ENCODE measurements at regions not wholly inside any gene's neighbourhood (a gene's known extent, or its start where the extent isn't known, plus 50 kb on each side); places are given as distances from the start of the nearest gene placed in this dataset.

- no peak overlapping the region for H3K4me3 ChIP-seq (ENCODE audit: low read length)
- 97% methylated on average over 6 of the region's 6 CpGs for WGBS
- H3K9me3 ChIP-seq (ENCODE audit: insufficient read depth, low read depth, low read length): peaks cover 5% of the 10 kb centered on the region; the same call in 1 of the 2 replicates
- H3K36me3 ChIP-seq (ENCODE audit: insufficient read depth, low read length): no peaks in the 10 kb centered on the region
- H3K27me3 ChIP-seq (ENCODE audit: insufficient read depth, low read length): no peaks in the 10 kb centered on the region
- no peak overlapping the region for H3K9ac ChIP-seq (ENCODE audit: low read depth, low read length)
- peaks cover 6% of the 10 kb centered on the region; the same call in 1 of the 2 replicates for H3K4me1 ChIP-seq (ENCODE audit: insufficient read depth, low read length)
- H3K27ac ChIP-seq (ENCODE audit: low read depth, low read length): no peak overlapping the region
Observed at GRCh38 chr2:126512026-126512425, 143.9 kb upstream of the GYPC start.

GRCh38 chr2:126513033-126513432 is 142.9 kb upstream of the GYPC start:
- Histone ChIP-seq H3K36me3 (ENCODE audit: insufficient read depth, low read length) (no peaks in the 10 kb centered on the region), H3K27me3 (ENCODE audit: insufficient read depth, low read length) (no peaks in the 10 kb centered on the region), H3K9ac (ENCODE audit: low read depth, low read length) (no peak overlapping the region), H3K9me3 (ENCODE audit: insufficient read depth, low read depth, low read length) (peaks cover 5% of the 10 kb centered on the region; the same call in 1 of the 2 replicates), H3K4me1 (ENCODE audit: insufficient read depth, low read length) (no peaks in the 10 kb centered on the region), H3K27ac (ENCODE audit: low read depth, low read length) (no peak overlapping the region), H3K4me3 (ENCODE audit: low read length) (no peak overlapping the region)
- WGBS: 87% methylated on average over 4 of the region's 4 CpGs

- no peak overlapping the region for H3K4me3 ChIP-seq (ENCODE audit: low read length)
- H3K4me1 ChIP-seq (ENCODE audit: insufficient read depth, low read length): no peaks in the 10 kb centered on the region
- H3K36me3 ChIP-seq (ENCODE audit: insufficient read depth, low read length): no peaks in the 10 kb centered on the region
- no peaks in the 10 kb centered on the region for H3K27me3 ChIP-seq (ENCODE audit: insufficient read depth, low read length)
- WGBS: 92% methylated on average over 1 of the region's 2 CpGs
- peaks cover 5% of the 10 kb centered on the region; the same call in 1 of the 2 replicates for H3K9me3 ChIP-seq (ENCODE audit: insufficient read depth, low read depth, low read length)
- no peak overlapping the region for H3K27ac ChIP-seq (ENCODE audit: low read depth, low read length)
- H3K9ac ChIP-seq (ENCODE audit: low read depth, low read length): no peak overlapping the region
Observed at GRCh38 chr2:126515471-126515870, 140.5 kb upstream of the GYPC start.

- H3K4me3 ChIP-seq (ENCODE audit: low read length): no peak overlapping the region
- no peak overlapping the region for H3K27ac ChIP-seq (ENCODE audit: low read depth, low read length)
- H3K4me1 ChIP-seq (ENCODE audit: insufficient read depth, low read length): no peaks in the 10 kb centered on the region
- no peaks in the 10 kb centered on the region for H3K27me3 ChIP-seq (ENCODE audit: insufficient read depth, low read length)
- no peak overlapping the region for H3K9ac ChIP-seq (ENCODE audit: low read depth, low read length)
- H3K36me3 ChIP-seq (ENCODE audit: insufficient read depth, low read length): no peaks in the 10 kb centered on the region
- peaks cover 5% of the 10 kb centered on the region; the same call in 1 of the 2 replicates for H3K9me3 ChIP-seq (ENCODE audit: insufficient read depth, low read depth, low read length)
- WGBS: 81% methylated on average over 2 of the region's 2 CpGs
Observed at GRCh38 chr2:126518196-126518595, 137.8 kb upstream of the GYPC start.

- Histone ChIP-seq H3K27ac (ENCODE audit: low read depth, low read length) (no peak overlapping the region), H3K4me1 (ENCODE audit: insufficient read depth, low read length) (no peaks in the 10 kb centered on the region), H3K9ac (ENCODE audit: low read depth, low read length) (no peak overlapping the region), H3K36me3 (ENCODE audit: insufficient read depth, low read length) (no peaks in the 10 kb centered on the region), H3K9me3 (ENCODE audit: insufficient read depth, low read depth, low read length) (no peaks in the 10 kb centered on the region), H3K4me3 (ENCODE audit: low read length) (no peak overlapping the region), H3K27me3 (ENCODE audit: insufficient read depth, low read length) (no peaks in the 10 kb centered on the region)
- WGBS: 83% methylated on average over 8 of the region's 8 CpGs
Observed at GRCh38 chr2:126527836-126528490, 128.0 kb upstream of the GYPC start.

GRCh38 chr2:126531029-126531428 is 124.9 kb upstream of the GYPC start:
- H3K27ac ChIP-seq (ENCODE audit: low read depth, low read length): no peak overlapping the region
- no peaks in the 10 kb centered on the region for H3K27me3 ChIP-seq (ENCODE audit: insufficient read depth, low read length)
- H3K4me3 ChIP-seq (ENCODE audit: low read length): no peak overlapping the region
- no peak overlapping the region for H3K9ac ChIP-seq (ENCODE audit: low read depth, low read length)
- H3K4me1 ChIP-seq (ENCODE audit: insufficient read depth, low read length): no peaks in the 10 kb centered on the region
- H3K36me3 ChIP-seq (ENCODE audit: insufficient read depth, low read length): no peaks in the 10 kb centered on the region
- no peaks in the 10 kb centered on the region for H3K9me3 ChIP-seq (ENCODE audit: insufficient read depth, low read depth, low read length)
- WGBS: 86% methylated on average over 1 of the region's 3 CpGs

- no peaks in the 10 kb centered on the region for H3K27me3 ChIP-seq (ENCODE audit: insufficient read depth, low read length)
- 96% methylated on average over 6 of the region's 6 CpGs for WGBS
- no peaks in the 10 kb centered on the region for H3K4me1 ChIP-seq (ENCODE audit: insufficient read depth, low read length)
Observed at GRCh38 chr2:126534478-126534877, 121.5 kb upstream of the GYPC start.

GRCh38 chr2:126535408-126535807 is 120.5 kb upstream of the GYPC start:
- WGBS: 93% methylated on average over 6 of the region's 6 CpGs
- no peaks in the 10 kb centered on the region for H3K36me3 ChIP-seq (ENCODE audit: insufficient read depth, low read length)
- H3K4me3 ChIP-seq (ENCODE audit: low read length): no peak overlapping the region

More at GRCh38 chr2:126534478-126534877, 121.5 kb upstream of the GYPC start:
- no peak overlapping the region for H3K9ac ChIP-seq (ENCODE audit: low read depth, low read length)
- H3K36me3 ChIP-seq (ENCODE audit: insufficient read depth, low read length): no peaks in the 10 kb centered on the region
- H3K9me3 ChIP-seq (ENCODE audit: insufficient read depth, low read depth, low read length): no peaks in the 10 kb centered on the region
- H3K4me3 ChIP-seq (ENCODE audit: low read length): no peak overlapping the region
- H3K27ac ChIP-seq (ENCODE audit: low read depth, low read length): no peak overlapping the region

GRCh38 chr2:126536605-126537200 is 119.3 kb upstream of the GYPC start:
- Histone ChIP-seq H3K9me3 (ENCODE audit: insufficient read depth, low read depth, low read length) (0 out of 2 replicates have a peak, but pooled peaks cover 4% of the 10 kb centered on the region), H3K9ac (ENCODE audit: low read depth, low read length) (no peak overlapping the region), H3K4me1 (ENCODE audit: insufficient read depth, low read length) (no peaks in the 10 kb centered on the region), H3K36me3 (ENCODE audit: insufficient read depth, low read length) (no peaks in the 10 kb centered on the region), H3K4me3 (ENCODE audit: low read length) (no peak overlapping the region), H3K27ac (ENCODE audit: low read depth, low read length) (no peak overlapping the region), H3K27me3 (ENCODE audit: insufficient read depth, low read length) (no peaks in the 10 kb centered on the region)

More at GRCh38 chr2:126535408-126535807, 120.5 kb upstream of the GYPC start:
- Histone ChIP-seq H3K4me1 (ENCODE audit: insufficient read depth, low read length) (no peaks in the 10 kb centered on the region), H3K9ac (ENCODE audit: low read depth, low read length) (no peak overlapping the region), H3K27ac (ENCODE audit: low read depth, low read length) (no peak overlapping the region), H3K27me3 (ENCODE audit: insufficient read depth, low read length) (no peaks in the 10 kb centered on the region), H3K9me3 (ENCODE audit: insufficient read depth, low read depth, low read length) (no peaks in the 10 kb centered on the region)

GRCh38 chr2:126539101-126539500 is 116.9 kb upstream of the GYPC start:
- Histone ChIP-seq H3K27ac (ENCODE audit: low read depth, low read length) (no peak overlapping the region), H3K27me3 (ENCODE audit: insufficient read depth, low read length) (no peaks in the 10 kb centered on the region), H3K4me3 (ENCODE audit: low read length) (no peak overlapping the region), H3K9ac (ENCODE audit: low read depth, low read length) (no peak overlapping the region), H3K36me3 (ENCODE audit: insufficient read depth, low read length) (no peaks in the 10 kb centered on the region), H3K4me1 (ENCODE audit: insufficient read depth, low read length) (no peaks in the 10 kb centered on the region), H3K9me3 (ENCODE audit: insufficient read depth, low read depth, low read length) (peaks cover 26% of the 10 kb centered on the region)
- 95% methylated on average over 3 of the region's 3 CpGs for WGBS

- Histone ChIP-seq H3K9ac (ENCODE audit: low read depth, low read length) (no peak overlapping the region), H3K36me3 (ENCODE audit: insufficient read depth, low read length) (no peaks in the 10 kb centered on the region), H3K9me3 (ENCODE audit: insufficient read depth, low read depth, low read length) (peaks cover 27% of the 10 kb centered on the region), H3K27ac (ENCODE audit: low read depth, low read length) (no peak overlapping the region), H3K4me3 (ENCODE audit: low read length) (no peak overlapping the region), H3K27me3 (ENCODE audit: insufficient read depth, low read length) (no peaks in the 10 kb centered on the region), H3K4me1 (ENCODE audit: insufficient read depth, low read length) (no peaks in the 10 kb centered on the region)
- WGBS: 88% methylated on average over 1 of the region's 1 CpG
Observed at GRCh38 chr2:126542247-126542646, 113.7 kb upstream of the GYPC start.
